NCI-H1105 (cell line): ENCODE measurements at regions not wholly inside any gene's neighbourhood (a gene's known extent, or its start where the extent isn't known, plus 50 kb on each side); places are given as distances from the start of the nearest gene placed in this dataset.
"Not testable (repeated sequence)": the region's sequence is repeated elsewhere in the genome, so short reads cannot be mapped to it uniquely, and the experiment has no call there.

Experiments used
- DNase-seq: peaks from one replicate; lab custom pipeline; 2025; lab: John Stamatoyannopoulos, UW

GRCh38 chr4:96429657-96430056 lies 589.8 kb downstream of the PDHA2 start:
- no peak for DNase-seq

- DNase-seq: no peak
Observed at GRCh38 chr4:96431094-96431493, 591.2 kb downstream of the PDHA2 start.

- no peak for DNase-seq
Observed at GRCh38 chr4:96448315-96448872, 608.5 kb downstream of the PDHA2 start.

DNA sequence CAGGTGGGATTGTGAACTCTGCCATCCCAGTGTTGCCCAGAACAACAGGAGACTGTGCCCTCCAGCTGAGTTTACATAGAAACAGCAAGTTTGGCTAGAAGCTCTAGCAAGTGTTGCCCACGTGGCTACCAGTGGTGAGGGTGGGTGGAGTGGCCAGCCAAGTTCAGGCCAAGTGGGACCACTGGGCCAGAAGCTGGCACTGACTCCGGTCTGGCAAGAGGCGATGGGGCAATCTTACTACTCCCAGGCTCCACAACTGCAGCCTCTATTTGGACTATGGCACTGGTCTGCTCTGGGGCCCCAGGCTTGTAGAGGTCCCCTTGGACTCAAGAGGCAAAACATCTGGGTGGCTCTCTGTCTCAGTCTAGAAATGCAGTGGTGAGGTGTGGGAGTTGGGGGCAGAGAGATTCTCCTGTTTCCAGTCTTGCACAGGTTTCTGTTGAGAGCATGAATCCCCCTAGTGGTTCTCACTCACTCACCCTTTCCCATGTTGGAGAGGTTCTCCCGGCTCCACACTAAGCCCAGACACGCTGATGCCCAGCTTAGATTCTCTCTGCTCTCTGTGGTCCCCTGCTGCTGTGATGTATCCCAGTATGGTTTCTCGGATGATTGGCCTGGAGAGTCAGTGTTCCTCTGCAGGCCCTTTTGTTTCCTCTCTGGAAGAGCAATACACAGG lies 615.3 kb downstream of the PDHA2 start:
- DNase-seq: no peak

GRCh38 chr4:96458031-96458430 lies 618.1 kb downstream of the PDHA2 start:
- not testable (repeated sequence) for DNase-seq

DNA sequence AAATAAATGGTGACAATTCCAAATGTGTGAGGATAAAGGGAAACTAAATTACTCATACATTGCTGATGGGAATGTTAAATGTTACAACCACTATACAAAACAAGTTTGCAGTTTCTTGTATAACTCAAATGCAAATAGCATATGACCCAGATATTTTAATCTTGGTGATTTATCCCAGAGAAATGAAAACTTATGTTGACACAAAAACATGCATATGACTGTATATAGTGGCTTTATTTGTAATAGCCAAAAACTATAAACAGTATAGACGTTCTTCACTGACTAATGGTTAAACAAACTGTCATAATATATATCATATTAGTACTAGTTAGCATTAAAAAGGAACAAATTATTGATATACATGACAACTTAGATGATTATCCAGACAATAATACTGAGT lies 619.2 kb downstream of the PDHA2 start:
- no peak for DNase-seq

- DNase-seq: no peak
Observed at GRCh38 chr4:96465834-96466233, 625.9 kb downstream of the PDHA2 start.

DNA sequence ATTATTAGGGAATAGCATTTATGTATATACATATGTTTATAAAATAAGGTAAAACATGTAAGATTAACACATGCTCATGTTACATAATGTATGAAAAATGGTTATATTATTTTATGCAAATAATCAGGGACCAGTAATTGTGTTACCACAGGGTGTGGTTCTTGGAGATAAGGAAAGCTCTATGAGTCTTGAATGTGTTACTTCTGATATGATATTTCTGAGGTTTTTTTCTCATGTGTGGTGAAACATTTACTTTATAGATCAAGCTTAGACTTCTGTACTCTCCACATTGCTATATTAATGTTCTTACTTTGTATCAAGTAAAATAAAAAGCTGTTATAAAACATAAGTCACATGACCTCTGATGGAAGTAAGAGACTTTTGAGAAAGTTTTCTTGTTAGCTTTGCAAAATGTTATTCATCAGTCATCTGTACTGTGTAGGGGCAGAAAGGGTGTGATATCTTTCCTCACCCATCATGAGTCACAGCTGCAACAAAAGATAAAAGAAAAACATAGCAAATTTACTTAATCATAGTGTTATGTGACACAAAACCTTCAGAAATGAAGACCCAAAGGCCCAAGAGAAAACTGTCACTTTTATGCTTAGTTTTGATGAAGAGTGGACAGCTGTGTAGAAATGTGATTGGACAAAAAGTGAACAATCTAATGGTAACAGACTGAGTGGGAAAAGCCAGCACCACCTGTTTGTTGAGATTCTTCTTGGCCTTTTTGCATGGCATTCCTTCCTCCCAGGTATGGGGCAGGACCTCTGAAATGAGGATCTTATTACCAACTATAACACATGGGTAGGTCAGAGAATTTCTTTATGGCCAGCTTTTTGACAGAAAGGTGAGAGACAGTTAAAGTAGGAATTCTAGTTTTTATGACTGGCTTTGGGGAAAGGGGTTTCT lies 632.3 kb downstream of the PDHA2 start:
- no peak for DNase-seq

- no peak for DNase-seq
Observed at GRCh38 chr4:96473246-96473645, 633.4 kb downstream of the PDHA2 start.

GRCh38 chr4:96483308-96484030 lies 643.6 kb downstream of the PDHA2 start:
- no peak for DNase-seq

DNA sequence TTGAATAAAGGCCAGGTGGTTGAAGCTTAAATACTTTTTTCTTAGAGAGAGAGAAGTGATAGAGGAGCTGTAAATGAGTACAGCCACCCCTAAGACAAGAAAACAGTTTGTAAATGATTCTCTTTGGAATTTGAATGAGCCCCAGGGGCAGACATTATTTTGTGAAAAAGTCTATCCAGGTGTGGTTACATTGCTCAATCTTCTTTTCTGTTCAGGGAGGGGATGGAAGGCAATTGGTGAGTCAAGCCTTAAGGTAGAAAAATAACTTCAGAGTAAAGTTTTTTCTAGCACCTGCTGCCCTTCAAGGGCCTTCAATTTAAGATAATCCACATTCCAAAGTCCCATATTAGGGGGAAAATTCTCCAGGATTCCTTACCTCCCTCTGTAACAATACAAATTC lies 646.7 kb downstream of the PDHA2 start:
- DNase-seq: no peak

GRCh38 chr4:96497621-96498020 lies 657.7 kb downstream of the PDHA2 start:
- no peak for DNase-seq

DNA sequence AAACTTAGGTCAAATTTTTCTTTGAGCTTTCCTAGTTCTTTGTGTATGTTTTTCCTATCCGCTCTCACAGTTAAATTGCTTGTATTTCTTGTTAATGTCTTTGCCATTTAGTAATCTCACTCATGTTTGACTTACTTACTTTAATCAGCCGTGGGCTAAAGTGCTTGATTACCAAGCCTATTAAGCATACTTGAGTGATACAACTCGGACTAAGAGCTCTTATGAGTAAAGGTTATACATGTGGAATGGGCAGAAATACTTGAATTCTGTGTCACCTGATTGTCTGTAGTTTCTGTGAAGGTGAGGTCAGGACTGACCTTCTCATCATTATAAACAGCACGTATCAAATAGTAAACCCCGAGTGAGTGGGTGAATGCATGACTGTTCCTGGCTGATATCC lies 664.5 kb downstream of the PDHA2 start:
- no peak for DNase-seq

GRCh38 chr4:96509039-96509741 lies 669.3 kb downstream of the PDHA2 start:
- DNase-seq: no peak

DNA sequence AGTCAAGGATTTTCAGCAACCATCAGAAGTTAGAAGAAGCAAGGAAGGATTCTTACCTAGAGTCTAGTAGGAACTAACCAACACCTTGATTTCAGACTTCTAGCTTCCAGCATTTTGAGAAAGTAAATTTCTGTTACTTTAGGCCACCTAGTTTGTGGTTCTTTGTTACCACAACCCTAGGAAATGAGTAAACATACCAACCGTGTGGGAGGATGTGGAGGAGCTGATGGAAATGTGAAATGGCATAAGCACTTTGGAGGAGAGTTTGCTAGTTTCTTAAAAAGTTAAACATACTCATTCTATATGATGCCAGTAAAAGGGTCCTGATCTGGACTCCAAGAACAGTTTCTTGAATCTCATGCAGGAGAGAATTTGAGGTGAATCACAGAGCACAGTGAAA lies 679.4 kb downstream of the PDHA2 start:
- DNase-seq: no peak

DNA sequence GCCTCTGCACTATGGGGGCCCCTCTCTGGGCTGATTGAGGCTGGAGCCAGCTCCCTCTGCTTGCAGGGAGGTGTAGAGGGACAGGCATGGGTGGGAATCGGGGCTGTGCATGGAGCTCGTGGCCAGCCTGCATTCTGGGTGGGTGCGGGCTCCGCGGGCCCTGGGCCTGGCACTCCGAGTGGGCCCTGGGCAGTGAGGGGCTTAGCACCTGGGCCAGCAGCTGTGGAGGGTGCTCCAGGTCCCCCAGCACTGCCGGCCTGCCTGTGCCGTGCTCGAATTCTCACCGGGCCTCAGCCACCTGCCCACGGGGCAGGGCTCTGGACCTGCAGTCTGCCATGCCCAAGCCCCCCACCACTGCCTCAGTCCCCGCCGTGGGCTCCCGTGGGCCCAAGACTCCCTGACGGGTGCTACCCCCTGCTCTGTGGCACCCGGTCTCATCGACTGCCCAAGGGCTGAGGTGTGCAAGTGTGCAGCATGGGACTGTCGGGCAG lies 681.2 kb downstream of the PDHA2 start:
- no peak for DNase-seq

GRCh38 chr4:96523611-96524010 lies 683.7 kb downstream of the PDHA2 start:
- no peak for DNase-seq

- no peak for DNase-seq
Observed at GRCh38 chr4:96524311-96524875, 684.5 kb downstream of the PDHA2 start.

- DNase-seq: no peak
Observed at GRCh38 chr4:96525898-96526297, 686.0 kb downstream of the PDHA2 start.

GRCh38 chr4:96526625-96527024 lies 686.7 kb downstream of the PDHA2 start:
- no peak for DNase-seq

DNA sequence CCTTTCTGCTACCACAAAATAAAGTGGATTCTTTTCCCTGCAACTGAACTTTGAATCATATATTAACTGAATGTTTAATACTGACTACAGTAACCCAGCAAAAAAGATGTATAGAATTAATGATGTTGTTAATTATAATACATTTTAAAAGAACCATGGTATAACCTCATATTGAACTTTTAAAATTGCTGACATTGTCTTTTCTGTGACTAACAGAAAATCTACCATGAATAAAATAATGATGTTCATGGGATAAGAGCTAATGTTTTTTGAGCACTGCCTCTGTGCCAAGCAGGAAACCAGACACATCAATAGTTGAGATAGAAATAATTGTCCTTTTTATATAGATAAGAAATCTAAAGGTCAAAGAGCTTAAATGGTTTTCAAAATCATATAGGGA lies 691.9 kb downstream of the PDHA2 start:
- no peak for DNase-seq
